HG03196 (cell line): ENCODE measurements at regions not wholly inside any gene's neighbourhood (a gene's known extent, or its start where the extent isn't known, plus 50 kb on each side); places are given as distances from the start of the nearest gene placed in this dataset.

Source experiments
- ATAC-seq: cut with Tn5 transposase; IDR thresholded peaks from one replicate; pipeline ENCODE4 v1.9.1; 2021; ENCODE audit not compliant: unreplicated experiment

- no peak for ATAC-seq
These were observed 77.4 kb upstream of the PLCL2 start for GRCh38 chr3:16807391-16807790.

GRCh38 chr3:16808393-16809107 lies 76.2 kb upstream of the PLCL2 start:
- ATAC-seq = no peak

GRCh38 chr3:16809482-16809881 lies 75.3 kb upstream of the PLCL2 start:
- no peak for ATAC-seq

- no peak for ATAC-seq
These were observed 74.8 kb upstream of the PLCL2 start for GRCh38 chr3:16809993-16810392.

GRCh38 chr3:16810593-16811367 lies 74.0 kb upstream of the PLCL2 start:
- no peak for ATAC-seq

- ATAC-seq = no peak
These were observed 72.8 kb upstream of the PLCL2 start for GRCh38 chr3:16811950-16812349.

GRCh38 chr3:16813336-16813735 lies 71.4 kb upstream of the PLCL2 start:
- no peak for ATAC-seq

GRCh38 chr3:16816048-16816780 lies 68.5 kb upstream of the PLCL2 start:
- no peak for ATAC-seq

GRCh38 chr3:16817197-16817596 lies 67.6 kb upstream of the PLCL2 start:
- ATAC-seq = no peak

GRCh38 chr3:16818194-16818593 lies 66.6 kb upstream of the PLCL2 start:
- ATAC-seq = no peak

GRCh38 chr3:16818945-16819344 lies 65.8 kb upstream of the PLCL2 start:
- ATAC-seq = no peak

- ATAC-seq = no peak
These were observed 64.3 kb upstream of the PLCL2 start for GRCh38 chr3:16820485-16820884.

GRCh38 chr3:16821053-16821452 lies 63.7 kb upstream of the PLCL2 start:
- ATAC-seq = no peak

GRCh38 chr3:16824081-16824696 lies 60.6 kb upstream of the PLCL2 start:
- ATAC-seq = peak; percentile 90

GRCh38 chr3:16825617-16826204 lies 59.0 kb upstream of the PLCL2 start:
- ATAC-seq = no peak

- no peak for ATAC-seq
These were observed 55.9 kb upstream of the PLCL2 start for GRCh38 chr3:16828815-16829214.

- ATAC-seq = no peak
These were observed 52.9 kb upstream of the PLCL2 start for GRCh38 chr3:16831846-16832245.

- no peak for ATAC-seq
These were observed 50.5 kb upstream of the PLCL2 start for GRCh38 chr3:16834214-16834613.

- no peak for ATAC-seq
These were observed 50.0 kb upstream of the PLCL2 start for GRCh38 chr3:16834753-16835152.
